Activated CD8-positive, alpha-beta T cell treated with anti-CD3 and anti-CD28 coated beads for 36 hours (primary cell): ENCODE measurements at regions not wholly inside any gene's neighbourhood (a gene's known extent, or its start where the extent isn't known, plus 50 kb on each side); places are given as distances from the start of the nearest gene placed in this dataset.
"Not testable (repeated sequence)": the region's sequence is repeated elsewhere in the genome, so short reads cannot be mapped to it uniquely, and the experiment has no call there.

Experiments used
- ATAC-seq: fragments of 200-7000 bp; cut with Tn5 transposase; one replicate; pipeline ENCODE4 v1.10.0; 2021; ENCODE audit warnings: mild to moderate bottlenecking, moderate library complexity
- CTCF ChIA-PET: fragments of 350-600 bp; sonication (Branson Sonifier 250); formaldehyde crosslinking; loops from one replicate; lab custom pipeline; 2021; ENCODE audit warnings: antibody characterized with exemption; lab: Charles Lee
- POLR2A ChIA-PET: fragments of 350-600 bp; sonication (Branson Sonifier 250); formaldehyde crosslinking; loops from one replicate; lab custom pipeline; 2021; ENCODE audit warnings: antibody characterized with exemption; lab: Charles Lee
- DNase-seq: peaks from one replicate; pipeline ENCODE4 v3.0.0-alpha.2; 2020
- H3K27ac Mint-ChIP-seq: one replicate; pipeline ENCODE4 v1.8.0; 2021; ENCODE audit warnings: mild to moderate bottlenecking, mixed read lengths
- H3K27me3 Mint-ChIP-seq: one replicate; pipeline ENCODE4 v1.8.0; 2021; ENCODE audit warnings: mixed read lengths
- H3K36me3 Mint-ChIP-seq: one replicate; pipeline ENCODE4 v1.8.0; 2021; ENCODE audit warnings: low read depth, mixed read lengths
- H3K4me1 Mint-ChIP-seq: one replicate; pipeline ENCODE4 v1.8.0; 2021; ENCODE audit warnings: low read depth, mixed read lengths
- H3K4me3 Mint-ChIP-seq: one replicate; pipeline ENCODE4 v1.8.0; 2021; ENCODE audit warnings: mild to moderate bottlenecking, moderate library complexity, mixed read lengths
- H3K9me3 Mint-ChIP-seq: one replicate; pipeline ENCODE4 v1.8.0; 2021; ENCODE audit warnings: mixed read lengths
- intact Hi-C: fragments of 100-400 bp; cut with micrococcal nuclease; formaldehyde crosslinking; loops from one replicate; pipeline ENCODE4 v1.10.0; 2022
- TF ChIP-seq, protein P1 (sequence below): fragments of 200-600 bp; IDR thresholded peaks from one replicate; pipeline ENCODE4 v1.8.0; 2022; ENCODE audit warnings: antibody characterized with exemption, mild to moderate bottlenecking

DNA sequence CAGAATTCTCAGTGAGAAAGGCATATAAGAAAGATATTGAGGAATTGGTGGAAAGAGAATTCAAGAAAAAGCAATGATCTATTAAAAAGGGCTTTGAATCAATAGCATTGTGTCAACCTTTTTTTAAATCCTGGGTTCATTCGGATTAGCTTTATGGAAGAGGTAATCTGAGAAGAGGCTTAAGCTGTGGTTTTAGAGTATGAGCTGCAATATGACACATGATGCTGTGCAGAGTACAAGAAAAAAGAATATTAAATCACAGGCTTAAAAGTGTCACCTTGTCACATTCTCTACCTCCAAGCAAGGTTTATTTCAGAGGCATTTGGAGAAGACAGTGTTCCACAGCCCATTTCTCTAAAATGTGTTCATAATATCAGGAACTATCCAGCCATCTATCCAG, 128.9 kb downstream of the RTP4 start:
- Mint-ChIP-seq H3K36me3 (no peaks in the 10 kb centered on the region), H3K4me1 (no peaks in the 10 kb centered on the region), H3K4me3 (no peak overlapping the region), H3K27me3 (peaks cover 12% of the 10 kb centered on the region), H3K9me3 (no peaks in the 10 kb centered on the region), H3K27ac (no peak overlapping the region)
- intact Hi-C loops: no loop called here
- DNase-seq: no peak
- POLR2A ChIA-PET: no interaction called here
- CTCF ChIA-PET: interaction anchor here (1.2 to 1.9 kb wide), 2 partner anchors 177 to 182 kb away, joined by 4 read pairs; no protein-coding TSS in a partner anchor
- TF ChIP-seq, protein P1, sequence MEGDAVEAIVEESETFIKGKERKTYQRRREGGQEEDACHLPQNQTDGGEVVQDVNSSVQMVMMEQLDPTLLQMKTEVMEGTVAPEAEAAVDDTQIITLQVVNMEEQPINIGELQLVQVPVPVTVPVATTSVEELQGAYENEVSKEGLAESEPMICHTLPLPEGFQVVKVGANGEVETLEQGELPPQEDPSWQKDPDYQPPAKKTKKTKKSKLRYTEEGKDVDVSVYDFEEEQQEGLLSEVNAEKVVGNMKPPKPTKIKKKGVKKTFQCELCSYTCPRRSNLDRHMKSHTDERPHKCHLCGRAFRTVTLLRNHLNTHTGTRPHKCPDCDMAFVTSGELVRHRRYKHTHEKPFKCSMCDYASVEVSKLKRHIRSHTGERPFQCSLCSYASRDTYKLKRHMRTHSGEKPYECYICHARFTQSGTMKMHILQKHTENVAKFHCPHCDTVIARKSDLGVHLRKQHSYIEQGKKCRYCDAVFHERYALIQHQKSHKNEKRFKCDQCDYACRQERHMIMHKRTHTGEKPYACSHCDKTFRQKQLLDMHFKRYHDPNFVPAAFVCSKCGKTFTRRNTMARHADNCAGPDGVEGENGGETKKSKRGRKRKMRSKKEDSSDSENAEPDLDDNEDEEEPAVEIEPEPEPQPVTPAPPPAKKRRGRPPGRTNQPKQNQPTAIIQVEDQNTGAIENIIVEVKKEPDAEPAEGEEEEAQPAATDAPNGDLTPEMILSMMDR: no peak
- ATAC-seq: no peak

DNA sequence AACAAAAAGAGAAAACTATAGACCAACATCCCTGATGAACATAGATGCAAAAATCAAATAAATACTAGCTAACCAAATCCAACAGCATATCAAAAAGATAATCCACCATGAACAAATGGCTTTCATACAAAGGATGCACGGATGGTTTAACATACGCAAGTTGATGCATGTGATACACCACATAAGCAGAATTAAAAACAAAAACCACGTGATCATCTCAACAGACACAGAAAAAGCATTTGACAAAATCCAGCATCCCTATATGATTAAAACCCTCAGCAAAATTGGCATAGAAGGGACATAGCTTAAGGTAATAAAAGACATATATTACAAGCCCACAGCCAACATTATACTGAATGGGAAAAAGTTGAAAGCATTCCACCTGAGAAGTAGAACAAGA, 125.9 kb downstream of the RTP4 start:
- DNase-seq, intact Hi-C loops, POLR2A ChIA-PET, H3K27ac Mint-ChIP-seq, H3K27me3 Mint-ChIP-seq, H3K4me1 Mint-ChIP-seq, ATAC-seq, H3K9me3 Mint-ChIP-seq, H3K36me3 Mint-ChIP-seq, H3K4me3 Mint-ChIP-seq: not testable (repeated sequence)
- CTCF ChIA-PET: interaction anchor here (1.3 kb wide), 1 partner anchor 13 kb away, joined by 3 read pairs; no protein-coding TSS in a partner anchor

DNA sequence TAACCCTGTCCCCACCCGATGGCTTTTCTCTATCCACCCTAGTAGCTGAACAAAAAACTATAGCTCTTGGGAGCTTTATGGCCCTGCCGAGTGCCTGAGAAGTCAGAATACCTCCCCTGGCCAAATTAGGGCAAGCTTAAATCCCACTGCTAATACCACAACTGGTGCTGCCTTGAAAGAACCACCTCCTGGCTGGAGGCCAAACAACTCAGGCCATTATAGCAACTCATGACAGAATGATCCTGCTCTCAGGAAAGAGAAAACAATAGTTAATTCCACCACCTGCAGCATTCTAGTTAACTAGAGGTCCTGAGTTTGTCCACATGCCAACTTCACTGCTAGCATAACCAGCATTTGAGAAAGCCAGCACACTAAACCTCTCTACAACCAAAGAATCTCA, 123.2 kb downstream of the RTP4 start:
- ATAC-seq: no peak
- Mint-ChIP-seq H3K27ac (no peak overlapping the region), H3K4me1 (no peaks in the 10 kb centered on the region), H3K9me3 (no peaks in the 10 kb centered on the region), H3K27me3 (peaks cover 16% of the 10 kb centered on the region), H3K4me3 (no peak overlapping the region), H3K36me3 (no peaks in the 10 kb centered on the region)
- DNase-seq: no peak
- ChIA-PET CTCF (interaction anchor here (1.6 kb wide), 1 partner anchor 188 kb away, joined by 3 read pairs; no protein-coding TSS in a partner anchor), POLR2A (no interaction called here)
- intact Hi-C loops: no loop called here
- TF ChIP-seq, protein P1: no peak

DNA sequence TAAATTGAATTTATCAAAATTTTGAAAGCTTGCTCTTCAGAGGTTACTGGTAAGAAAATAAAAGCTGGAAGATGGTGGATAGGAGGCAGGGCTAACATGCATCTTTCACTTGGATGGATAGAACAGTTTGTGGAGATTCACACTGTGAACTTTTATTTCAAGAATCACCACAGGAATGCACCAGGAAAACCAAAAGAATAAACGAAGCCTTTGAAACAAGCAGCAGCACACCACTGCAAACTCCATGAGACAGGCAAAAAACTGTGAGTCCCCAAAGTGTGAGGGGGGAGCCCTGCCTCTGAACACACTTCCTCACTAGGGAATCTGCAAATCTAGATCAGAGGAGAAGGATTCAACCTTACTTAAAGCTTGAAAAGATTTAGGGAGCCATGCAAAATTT, 122.2 kb downstream of the RTP4 start:
- H3K36me3 Mint-ChIP-seq: no peaks in the 10 kb centered on the region
- no peak for ATAC-seq
- intact Hi-C loops: no loop called here
- ChIA-PET POLR2A (no interaction called here), CTCF (no interaction called here)
- TF ChIP-seq, protein P1: no peak
- H3K4me1 Mint-ChIP-seq: no peaks in the 10 kb centered on the region
- H3K4me3 Mint-ChIP-seq: no peak overlapping the region
- peaks cover 19% of the 10 kb centered on the region for H3K27me3 Mint-ChIP-seq
- no peak for DNase-seq
- no peak overlapping the region for H3K27ac Mint-ChIP-seq
- H3K9me3 Mint-ChIP-seq: no peaks in the 10 kb centered on the region

DNA sequence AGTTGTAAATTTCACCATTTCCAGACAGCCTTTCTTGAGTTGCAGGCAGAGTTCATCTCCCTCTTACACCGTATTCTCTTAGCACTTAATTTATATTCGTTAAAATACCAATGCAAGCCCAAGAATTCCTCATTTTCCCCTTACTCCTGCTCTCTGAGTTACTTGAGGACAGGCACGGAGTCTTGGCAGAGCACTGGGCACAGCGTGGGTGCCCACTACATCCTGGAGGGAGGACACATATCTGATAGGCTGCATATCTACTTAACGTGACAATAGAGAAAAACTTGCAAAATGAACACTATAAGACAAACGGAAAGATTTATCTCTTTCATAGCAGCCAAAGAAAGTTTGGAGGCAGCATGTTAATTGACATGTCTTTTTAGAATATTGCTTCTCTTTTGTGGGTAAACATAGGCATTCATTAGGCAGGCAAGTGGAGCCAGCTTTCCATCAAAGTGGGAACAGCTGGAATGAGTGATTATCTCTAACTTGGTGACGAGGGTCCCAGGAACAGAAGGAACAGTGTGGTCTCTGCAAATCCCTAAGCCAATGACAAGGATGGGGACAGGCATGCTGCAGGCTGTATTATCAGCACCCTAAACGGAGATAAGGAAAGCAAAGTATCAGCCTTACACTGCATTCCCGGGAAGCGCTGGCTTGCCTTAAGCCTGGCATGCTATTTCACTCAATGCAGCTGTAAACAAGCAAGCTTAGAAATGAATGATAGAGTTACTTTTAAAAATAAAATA, 116.5 kb downstream of the RTP4 start:
- ATAC-seq: no peak
- H3K27me3 Mint-ChIP-seq: peaks cover 27% of the 10 kb centered on the region
- intact Hi-C loops: no loop called here
- no peaks in the 10 kb centered on the region for H3K36me3 Mint-ChIP-seq
- ChIA-PET CTCF (no interaction called here), POLR2A (no interaction called here)
- no peaks in the 10 kb centered on the region for H3K9me3 Mint-ChIP-seq
- TF ChIP-seq, protein P1: no peak
- H3K27ac Mint-ChIP-seq: no peak overlapping the region
- no peaks in the 10 kb centered on the region for H3K4me1 Mint-ChIP-seq
- no peak for DNase-seq
- no peak overlapping the region for H3K4me3 Mint-ChIP-seq
